Non-pigmented ciliary epithelial cell (primary cell): ENCODE measurements at regions not wholly inside any gene's neighbourhood (a gene's known extent, or its start where the extent isn't known, plus 50 kb on each side); places are given as distances from the start of the nearest gene placed in this dataset.
A peak's percentile ranks its signal among the peaks of the same experiment; 100 is the strongest.

Experiments
- DNase-seq: peaks from one replicate; pipeline ENCODE4 v3.0.0-alpha.2; 2010; ENCODE audit warnings: low read depth

- no peak for DNase-seq
Observed at GRCh38 chr11:80435345-80435744, 994.5 kb upstream of the TENM4 start.

GRCh38 chr11:80432057-80432456 is 991.2 kb upstream of the TENM4 start:
- DNase-seq: no peak

- no peak for DNase-seq
Observed at GRCh38 chr11:80424012-80424695, 983.3 kb upstream of the TENM4 start.

- DNase-seq: no peak
Observed at GRCh38 chr11:80420374-80420773, 979.5 kb upstream of the TENM4 start.

GRCh38 chr11:80417681-80418080 is 976.9 kb upstream of the TENM4 start:
- DNase-seq: peak; percentile 14

GRCh38 chr11:80415580-80415979 is 974.8 kb upstream of the TENM4 start:
- DNase-seq: no peak

- peak; percentile 9 for DNase-seq
Observed at GRCh38 chr11:80414181-80415165, 973.6 kb upstream of the TENM4 start.

- no peak for DNase-seq
Observed at GRCh38 chr11:80412604-80413003, 971.8 kb upstream of the TENM4 start.

GRCh38 chr11:80393210-80393609 is 952.4 kb upstream of the TENM4 start:
- no peak for DNase-seq

- DNase-seq: no peak
Observed at GRCh38 chr11:80390505-80390904, 949.7 kb upstream of the TENM4 start.

GRCh38 chr11:80388536-80388935 is 947.7 kb upstream of the TENM4 start:
- no peak for DNase-seq

GRCh38 chr11:80388130-80388529 is 947.3 kb upstream of the TENM4 start:
- DNase-seq: no peak

GRCh38 chr11:80383655-80384054 is 942.8 kb upstream of the TENM4 start:
- DNase-seq: no peak

GRCh38 chr11:80379620-80380278 is 938.9 kb upstream of the TENM4 start:
- DNase-seq: no peak

- no peak for DNase-seq
Observed at GRCh38 chr11:80371931-80372330, 931.1 kb upstream of the TENM4 start.

- DNase-seq: no peak
Observed at GRCh38 chr11:80365980-80366379, 925.1 kb upstream of the TENM4 start.

- DNase-seq: no peak
Observed at GRCh38 chr11:80365076-80365725, 924.4 kb upstream of the TENM4 start.

GRCh38 chr11:80362563-80363340 is 921.9 kb upstream of the TENM4 start:
- DNase-seq: no peak

GRCh38 chr11:80355251-80355650 is 914.4 kb upstream of the TENM4 start:
- no peak for DNase-seq

GRCh38 chr11:80350541-80350940 is 909.7 kb upstream of the TENM4 start:
- DNase-seq: no peak

GRCh38 chr11:80349997-80350396 is 909.2 kb upstream of the TENM4 start:
- no peak for DNase-seq
